GM18517 (cell line): ENCODE measurements at regions not wholly inside any gene's neighbourhood (a gene's known extent, or its start where the extent isn't known, plus 50 kb on each side); places are given as distances from the start of the nearest gene placed in this dataset.
"Not testable (repeated sequence)": the region's sequence is repeated elsewhere in the genome, so short reads cannot be mapped to it uniquely, and the experiment has no call there.

Experiments used
- ATAC-seq: cut with Tn5 transposase; IDR thresholded peaks from one replicate; pipeline ENCODE4 v1.9.1; 2021; ENCODE audit warnings: mild to moderate bottlenecking, moderate library complexity; ENCODE audit not compliant: unreplicated experiment

DNA sequence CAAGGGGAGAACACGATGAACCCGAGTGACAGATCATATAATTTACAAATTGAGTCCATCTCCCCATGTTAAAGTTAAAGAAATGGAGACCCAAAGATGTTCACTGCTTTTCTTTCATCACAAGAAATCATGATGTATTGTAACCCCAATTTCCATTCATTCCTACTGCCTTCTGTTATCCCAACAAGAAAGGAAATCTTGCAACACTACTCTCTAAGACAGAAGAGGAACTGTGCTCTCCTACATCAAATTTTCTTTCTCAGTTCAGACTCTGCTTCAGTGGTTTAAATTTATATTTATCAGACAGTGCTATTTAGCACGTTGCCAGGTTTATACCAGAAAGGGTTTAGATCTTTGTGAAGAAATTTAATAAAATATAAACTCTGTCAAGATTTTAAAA is 83.8 kb upstream of the RASA1 start:
- ATAC-seq = no peak

DNA sequence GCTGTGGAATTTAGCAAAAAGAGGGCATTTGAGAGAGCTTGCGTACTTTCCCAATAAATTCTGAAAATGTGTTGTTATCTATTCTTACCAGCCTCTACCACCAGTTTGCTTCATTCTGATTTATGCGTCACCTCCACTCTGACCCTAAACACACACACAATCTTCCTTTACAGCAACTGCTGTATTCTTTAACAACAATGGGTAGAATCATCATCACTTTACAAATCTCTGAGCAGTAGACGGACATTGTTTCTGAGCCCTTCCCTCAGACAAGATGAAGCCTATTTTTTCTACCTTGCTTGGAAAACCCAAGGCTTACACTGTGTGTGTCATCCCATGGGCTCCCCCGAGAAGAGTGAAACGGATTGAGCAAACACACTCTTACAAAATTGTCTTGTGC is 83.1 kb upstream of the RASA1 start:
- no peak for ATAC-seq

DNA sequence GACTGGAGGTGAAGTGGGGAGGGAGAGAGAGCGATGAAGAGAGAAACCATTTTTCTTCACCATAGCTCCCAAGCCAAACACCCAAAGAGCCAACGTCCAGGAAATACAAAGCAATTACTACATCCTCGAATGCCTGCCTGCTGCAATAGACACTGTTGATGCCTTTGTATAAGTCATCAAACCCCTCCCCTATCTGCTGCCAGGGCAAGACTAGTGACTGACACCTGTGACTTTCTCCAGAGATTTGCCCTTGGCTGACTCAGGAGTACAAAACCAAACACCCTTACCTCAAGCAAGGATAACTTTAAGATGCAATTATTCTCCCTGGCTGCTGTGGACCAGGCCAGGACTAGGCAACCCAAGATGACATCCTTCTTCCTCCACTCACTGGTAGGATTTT is 81.8 kb upstream of the RASA1 start:
- no peak for ATAC-seq

DNA sequence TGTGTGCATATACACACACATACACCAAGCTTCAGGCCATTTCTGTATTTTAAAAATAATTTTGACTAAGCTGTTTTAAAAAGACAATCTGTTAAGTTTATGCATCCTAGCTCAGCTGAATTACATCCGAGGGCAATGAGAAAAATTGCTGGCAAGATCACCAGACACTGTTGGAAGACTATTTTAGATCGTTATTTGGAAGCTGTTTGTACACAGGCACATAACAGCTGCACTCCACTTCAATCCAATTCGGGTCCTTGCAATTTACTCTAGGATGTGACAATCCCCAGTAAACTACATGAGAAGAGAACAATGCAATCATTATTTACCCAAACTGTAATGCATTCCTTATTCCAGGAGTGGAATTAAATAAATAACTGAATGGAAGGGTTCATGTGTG is 79.3 kb upstream of the RASA1 start:
- no peak for ATAC-seq

DNA sequence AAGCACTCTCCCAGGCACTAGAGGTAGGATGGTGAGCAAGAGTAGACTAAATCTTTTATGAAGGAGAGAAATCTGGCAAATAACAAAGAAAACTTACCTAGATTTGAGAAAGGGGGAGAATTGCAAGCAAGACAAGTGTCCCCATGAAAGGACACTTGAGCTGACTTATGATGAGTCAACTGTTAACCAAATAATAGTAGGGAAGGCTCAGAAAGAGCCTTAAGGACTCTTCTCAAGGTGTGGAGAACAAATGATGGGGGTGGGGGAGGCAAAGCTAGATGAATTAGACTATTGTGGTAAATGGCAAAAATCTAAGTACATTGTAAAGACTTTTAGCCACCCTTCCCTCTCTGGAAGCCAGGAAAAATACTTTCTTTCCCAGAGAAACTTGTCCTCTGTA is 77.6 kb upstream of the RASA1 start:
- ATAC-seq = no peak

DNA sequence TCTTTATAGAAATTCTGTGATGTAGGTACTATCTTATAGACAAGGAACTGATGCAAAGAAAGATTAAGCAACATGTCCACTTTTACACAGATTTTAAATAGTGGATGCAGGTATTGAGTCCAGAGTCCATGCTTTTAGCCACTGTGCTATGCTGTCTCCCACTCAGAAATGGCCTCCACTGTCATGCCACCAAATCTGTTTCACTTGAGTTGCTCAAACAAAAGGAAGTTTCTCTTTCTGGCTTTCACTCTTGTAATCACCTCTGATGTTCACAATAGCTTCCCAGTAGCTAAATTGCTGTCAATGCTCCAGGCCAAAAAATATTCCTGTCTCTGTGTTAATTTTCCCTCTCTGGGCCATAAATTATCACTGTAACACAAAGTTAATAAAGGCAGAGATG is 77.0 kb upstream of the RASA1 start:
- no peak for ATAC-seq

DNA sequence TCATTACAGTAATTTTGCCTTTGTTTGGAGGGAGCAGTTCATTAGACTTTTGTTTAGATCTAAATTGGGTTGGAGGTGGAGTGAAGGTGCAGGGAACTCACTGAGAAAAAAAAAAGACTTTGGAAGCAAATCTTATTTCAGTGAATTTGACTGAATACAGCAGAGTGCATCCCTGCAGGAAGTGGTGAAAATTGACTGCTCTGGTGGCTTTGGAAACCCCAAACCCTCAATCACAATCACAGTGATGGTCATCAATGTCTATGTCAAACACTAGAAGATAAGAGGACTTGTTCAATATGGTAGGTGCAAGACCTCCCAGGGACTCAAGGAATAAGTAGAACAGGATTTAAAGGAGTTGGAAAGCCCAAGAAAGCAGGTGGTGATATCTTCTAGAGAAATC is 76.0 kb upstream of the RASA1 start:
- no peak for ATAC-seq

DNA sequence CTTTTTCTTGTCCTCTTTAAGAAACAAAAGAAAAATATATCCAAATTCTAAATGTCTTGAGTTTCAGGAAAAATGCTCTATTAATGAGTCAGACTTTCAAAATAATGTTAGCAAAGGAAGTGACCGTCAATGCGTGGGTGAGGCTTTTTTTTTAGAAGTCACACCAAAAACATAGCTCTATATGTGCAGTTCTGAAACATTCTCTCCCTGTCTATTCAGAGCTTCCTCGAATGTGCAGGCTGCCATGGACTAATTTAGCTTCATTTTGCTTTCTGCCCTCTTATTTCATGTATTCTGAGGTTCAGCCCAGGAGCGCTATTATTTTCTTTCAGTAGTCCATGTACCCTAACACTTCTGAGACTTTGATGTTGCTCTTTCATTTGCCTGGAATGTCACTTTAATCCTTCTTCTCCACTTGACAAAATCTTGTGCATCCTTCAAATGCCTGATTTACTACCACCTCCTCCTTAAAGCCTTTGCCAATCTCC is 72.5 kb upstream of the RASA1 start:
- peak; percentile 81 for ATAC-seq

DNA sequence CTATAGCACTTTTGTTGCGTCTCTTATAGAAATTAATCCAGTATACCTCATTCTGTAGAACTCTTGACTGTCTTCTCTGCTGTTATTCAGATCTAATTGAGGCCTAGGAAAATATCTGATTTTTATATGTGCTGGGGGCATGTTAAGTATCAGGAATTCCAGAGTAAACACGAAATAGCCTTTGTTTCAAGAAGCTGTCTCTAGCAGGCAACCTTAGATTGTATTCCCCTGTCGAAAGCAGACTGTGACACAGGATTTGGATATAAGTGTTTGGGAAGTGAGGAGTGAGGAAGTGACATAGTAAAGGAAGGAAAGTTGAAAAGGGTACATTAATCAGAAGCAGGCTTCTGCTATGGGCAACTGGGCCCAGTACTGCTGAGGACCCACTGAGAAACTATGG is 72.1 kb upstream of the RASA1 start:
- ATAC-seq = no peak

DNA sequence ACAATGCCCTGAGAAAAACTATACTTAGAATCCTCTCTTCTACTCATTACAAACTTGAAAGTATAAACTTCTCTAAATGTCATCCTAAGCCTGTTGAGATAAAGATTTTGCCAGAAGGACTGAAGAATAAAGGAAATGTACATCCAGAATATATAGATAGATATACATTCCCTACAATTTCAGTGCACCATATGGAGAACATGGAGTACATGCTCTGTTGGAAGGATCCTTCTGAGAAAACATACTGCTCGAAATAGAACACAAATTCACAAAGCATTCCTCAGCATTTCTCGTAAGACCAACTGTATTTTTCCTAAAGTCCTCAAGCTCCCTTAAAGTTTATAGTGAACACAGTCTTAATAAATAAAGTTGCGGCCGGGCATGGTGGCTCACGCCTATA is 69.7 kb upstream of the RASA1 start:
- ATAC-seq = no peak

DNA sequence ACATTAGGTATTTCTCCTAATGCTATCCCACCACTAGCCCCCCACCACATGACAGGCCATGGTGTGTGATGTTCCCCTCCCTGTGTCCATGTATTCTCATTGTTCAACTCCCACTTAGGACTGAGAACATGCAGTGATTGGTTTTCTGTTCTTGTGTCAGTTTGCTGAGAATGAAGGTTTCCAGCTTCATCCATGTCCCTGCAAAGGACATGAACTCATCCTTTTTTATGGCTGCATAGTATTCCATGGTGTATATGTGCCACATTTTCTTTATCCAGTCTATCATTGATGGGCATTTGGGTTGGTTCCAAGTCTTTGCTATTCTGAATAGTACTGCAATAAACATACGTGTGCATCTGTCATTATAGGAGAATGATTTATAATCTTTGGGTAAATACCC is 68.4 kb upstream of the RASA1 start:
- not testable (repeated sequence) for ATAC-seq

DNA sequence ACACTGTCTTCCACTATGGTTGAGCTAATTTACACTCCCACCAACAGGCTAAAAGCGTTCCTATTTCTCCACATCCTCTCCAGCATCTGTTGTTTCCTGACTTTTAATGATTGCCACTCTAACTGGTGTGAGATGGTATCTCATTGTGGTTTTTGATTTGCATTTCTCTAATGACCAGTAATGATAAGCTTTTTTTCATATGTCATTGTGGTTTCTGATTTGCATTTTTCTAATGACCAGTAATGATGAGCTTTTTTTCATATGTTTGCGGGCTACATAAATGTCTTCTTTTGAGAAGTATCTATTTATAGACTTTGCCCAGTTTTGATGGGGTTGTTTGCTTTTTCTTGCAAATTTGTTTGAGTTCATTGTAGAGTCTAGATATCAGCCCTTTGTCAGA is 68.0 kb upstream of the RASA1 start:
- not testable (repeated sequence) for ATAC-seq

DNA sequence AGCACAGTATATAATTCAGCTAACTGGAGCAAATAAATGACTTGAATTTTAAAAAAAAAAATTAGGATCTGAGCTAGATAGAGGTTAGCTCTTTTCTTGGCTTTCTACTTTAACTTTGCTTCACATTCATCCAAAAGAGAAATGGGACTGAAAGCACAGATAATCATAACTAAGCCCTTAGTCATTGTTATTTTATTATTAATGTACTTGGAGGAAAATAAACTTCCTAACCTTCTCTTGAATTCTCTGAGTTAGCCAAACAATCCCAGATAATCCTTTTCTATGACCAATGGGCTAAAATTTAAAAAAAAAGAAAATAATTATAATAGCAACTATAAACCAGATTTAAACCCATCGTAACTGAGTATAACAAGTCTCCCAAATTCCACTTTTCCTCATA is 57.6 kb upstream of the RASA1 start:
- ATAC-seq = no peak

DNA sequence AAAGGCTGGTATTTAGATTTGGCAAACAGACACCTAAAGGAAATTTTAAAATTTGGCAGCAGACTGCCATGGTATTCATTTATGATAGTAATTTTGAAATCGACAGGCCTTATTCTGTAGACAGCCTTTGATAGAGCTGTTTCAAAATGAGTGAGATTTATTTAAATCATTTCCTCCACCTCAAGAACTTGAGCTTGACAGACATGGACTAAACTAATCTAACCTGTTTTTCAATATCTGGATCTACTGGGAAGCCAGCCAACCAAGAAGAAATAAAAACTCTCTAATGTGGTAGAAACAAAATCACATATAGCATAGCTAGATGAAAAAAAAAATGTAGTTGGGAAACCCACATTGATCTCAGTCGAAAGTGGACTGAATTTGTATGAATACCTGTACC is 56.9 kb upstream of the RASA1 start:
- ATAC-seq = no peak

DNA sequence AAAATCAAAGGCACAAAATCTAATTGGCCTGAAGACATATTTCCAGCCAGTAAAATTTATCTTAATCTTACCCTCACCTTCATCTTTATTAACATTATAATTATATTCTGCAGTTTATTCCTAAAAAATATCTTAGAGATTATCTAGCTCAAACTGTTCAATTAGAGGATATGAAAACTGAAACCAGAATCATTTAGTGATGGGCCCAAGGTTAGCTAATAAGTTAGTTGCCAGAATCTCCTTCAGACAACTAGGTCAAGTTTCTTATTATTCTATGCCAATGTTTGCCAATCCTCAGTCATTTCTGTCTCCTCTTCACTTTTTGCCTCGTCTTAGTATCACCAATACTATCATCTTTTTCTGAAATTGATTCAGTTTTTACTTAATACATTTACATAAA is 56.0 kb upstream of the RASA1 start:
- ATAC-seq = no peak

DNA sequence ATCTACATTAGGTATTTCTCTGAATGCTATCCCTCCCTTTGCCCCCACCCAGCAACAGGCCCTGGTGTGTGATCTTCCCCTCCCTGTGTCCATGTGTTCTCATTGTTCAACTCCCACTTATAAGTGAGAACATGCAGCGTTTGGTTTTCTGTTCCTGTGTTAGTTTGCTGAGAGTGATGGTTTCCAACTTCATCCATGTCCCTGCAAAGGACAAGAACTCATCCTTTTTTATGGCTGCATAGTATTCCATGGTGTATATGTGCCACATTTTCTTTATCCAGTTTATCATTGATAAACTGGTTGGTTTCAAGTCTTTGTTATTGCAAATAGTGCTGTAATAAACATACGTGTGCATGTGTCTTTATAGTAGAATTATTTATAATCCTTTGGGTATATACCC is 55.5 kb upstream of the RASA1 start:
- ATAC-seq = not testable (repeated sequence)

DNA sequence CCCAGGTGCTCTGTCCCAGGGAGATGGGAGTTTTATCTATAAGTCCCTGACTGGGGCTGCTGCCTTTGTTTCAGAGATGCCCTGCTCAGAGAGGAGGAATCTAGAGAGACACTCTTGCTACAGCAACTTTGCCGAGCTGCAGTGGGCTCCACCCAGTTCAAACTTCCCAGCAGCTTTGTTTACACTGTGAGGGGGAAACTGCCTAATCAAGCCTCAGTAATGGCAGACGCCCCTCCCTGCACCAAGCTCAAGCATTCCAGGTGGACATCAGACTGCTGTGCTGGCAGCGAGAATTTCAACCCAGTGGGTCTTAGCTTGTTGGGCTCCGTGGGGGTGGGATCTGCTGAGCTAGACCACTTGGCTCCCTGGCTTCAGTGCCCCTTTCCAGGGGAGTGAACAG is 50.2 kb upstream of the RASA1 start:
- ATAC-seq = not testable (repeated sequence)
